ENCODE measurements at regions not wholly inside any gene's neighbourhood (a gene's known extent, or its start where the extent isn't known, plus 50 kb on each side); places are given as distances from the start of the nearest gene placed in this dataset.

GRCh38 chr7:155881471-155882350 lies 69.4 kb upstream of the SHH start:
- TF ChIP-seq, protein P1, sequence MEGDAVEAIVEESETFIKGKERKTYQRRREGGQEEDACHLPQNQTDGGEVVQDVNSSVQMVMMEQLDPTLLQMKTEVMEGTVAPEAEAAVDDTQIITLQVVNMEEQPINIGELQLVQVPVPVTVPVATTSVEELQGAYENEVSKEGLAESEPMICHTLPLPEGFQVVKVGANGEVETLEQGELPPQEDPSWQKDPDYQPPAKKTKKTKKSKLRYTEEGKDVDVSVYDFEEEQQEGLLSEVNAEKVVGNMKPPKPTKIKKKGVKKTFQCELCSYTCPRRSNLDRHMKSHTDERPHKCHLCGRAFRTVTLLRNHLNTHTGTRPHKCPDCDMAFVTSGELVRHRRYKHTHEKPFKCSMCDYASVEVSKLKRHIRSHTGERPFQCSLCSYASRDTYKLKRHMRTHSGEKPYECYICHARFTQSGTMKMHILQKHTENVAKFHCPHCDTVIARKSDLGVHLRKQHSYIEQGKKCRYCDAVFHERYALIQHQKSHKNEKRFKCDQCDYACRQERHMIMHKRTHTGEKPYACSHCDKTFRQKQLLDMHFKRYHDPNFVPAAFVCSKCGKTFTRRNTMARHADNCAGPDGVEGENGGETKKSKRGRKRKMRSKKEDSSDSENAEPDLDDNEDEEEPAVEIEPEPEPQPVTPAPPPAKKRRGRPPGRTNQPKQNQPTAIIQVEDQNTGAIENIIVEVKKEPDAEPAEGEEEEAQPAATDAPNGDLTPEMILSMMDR (IDR thresholded peaks at IDR 0.05; ENCODE audit: insufficient read depth, low read length) = no peak
- no peak for TF ChIP-seq REST (IDR thresholded peaks at IDR 0.05; ENCODE audit: insufficient replicate concordance, low read depth)
- TF ChIP-seq GABPA (IDR thresholded peaks at IDR 0.05; ENCODE audit: low read depth) = no peak
- TF ChIP-seq POLR2AphosphoS5 (IDR thresholded peaks at IDR 0.05; ENCODE audit: low read depth) = no peak
- TF ChIP-seq SPI1 (IDR thresholded peaks at IDR 0.05; ENCODE audit: borderline replicate concordance, low read depth) = no peak
